ENCODE measurements at regions not wholly inside any gene's neighbourhood (a gene's known extent, or its start where the extent isn't known, plus 50 kb on each side); places are given as distances from the start of the nearest gene placed in this dataset.

GRCh38 chr4:110926841-110927400 lies 304.0 kb upstream of the PITX2 start:
- no peak for TF ChIP-seq SIN3A (IDR thresholded peaks at IDR 0.05; ENCODE audit: borderline replicate concordance, insufficient read depth, low read depth, low read length)
- no peak for TF ChIP-seq POLR2AphosphoS5 (IDR thresholded peaks at IDR 0.05; ENCODE audit: low read depth, low read length)
- no peak for TF ChIP-seq TCF7L2 (IDR thresholded peaks at IDR 0.05; ENCODE audit: low read depth, low read length)
- no peak for TF ChIP-seq CTCF (IDR thresholded peaks at IDR 0.05)
- TF ChIP-seq, protein P1, sequence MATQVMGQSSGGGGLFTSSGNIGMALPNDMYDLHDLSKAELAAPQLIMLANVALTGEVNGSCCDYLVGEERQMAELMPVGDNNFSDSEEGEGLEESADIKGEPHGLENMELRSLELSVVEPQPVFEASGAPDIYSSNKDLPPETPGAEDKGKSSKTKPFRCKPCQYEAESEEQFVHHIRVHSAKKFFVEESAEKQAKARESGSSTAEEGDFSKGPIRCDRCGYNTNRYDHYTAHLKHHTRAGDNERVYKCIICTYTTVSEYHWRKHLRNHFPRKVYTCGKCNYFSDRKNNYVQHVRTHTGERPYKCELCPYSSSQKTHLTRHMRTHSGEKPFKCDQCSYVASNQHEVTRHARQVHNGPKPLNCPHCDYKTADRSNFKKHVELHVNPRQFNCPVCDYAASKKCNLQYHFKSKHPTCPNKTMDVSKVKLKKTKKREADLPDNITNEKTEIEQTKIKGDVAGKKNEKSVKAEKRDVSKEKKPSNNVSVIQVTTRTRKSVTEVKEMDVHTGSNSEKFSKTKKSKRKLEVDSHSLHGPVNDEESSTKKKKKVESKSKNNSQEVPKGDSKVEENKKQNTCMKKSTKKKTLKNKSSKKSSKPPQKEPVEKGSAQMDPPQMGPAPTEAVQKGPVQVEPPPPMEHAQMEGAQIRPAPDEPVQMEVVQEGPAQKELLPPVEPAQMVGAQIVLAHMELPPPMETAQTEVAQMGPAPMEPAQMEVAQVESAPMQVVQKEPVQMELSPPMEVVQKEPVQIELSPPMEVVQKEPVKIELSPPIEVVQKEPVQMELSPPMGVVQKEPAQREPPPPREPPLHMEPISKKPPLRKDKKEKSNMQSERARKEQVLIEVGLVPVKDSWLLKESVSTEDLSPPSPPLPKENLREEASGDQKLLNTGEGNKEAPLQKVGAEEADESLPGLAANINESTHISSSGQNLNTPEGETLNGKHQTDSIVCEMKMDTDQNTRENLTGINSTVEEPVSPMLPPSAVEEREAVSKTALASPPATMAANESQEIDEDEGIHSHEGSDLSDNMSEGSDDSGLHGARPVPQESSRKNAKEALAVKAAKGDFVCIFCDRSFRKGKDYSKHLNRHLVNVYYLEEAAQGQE (IDR thresholded peaks at IDR 0.05; ENCODE audit: insufficient read depth in 1 of 2, low read depth in 2 of 2, low read length in 1 of 2) = no peak
- H3K9me3 ChIP-seq (ENCODE audit: control insufficient read depth, insufficient read depth, low read depth, low read length) = no peaks in the 10 kb centered on the region
- H3K27me3 ChIP-seq (ENCODE audit: control insufficient read depth, insufficient read depth, low read length) = no peaks in the 10 kb centered on the region
- H3K36me3 ChIP-seq (ENCODE audit: control insufficient read depth, insufficient read depth, low read length) = no peaks in the 10 kb centered on the region
- ChIA-PET CTCF (no interaction called here), POLR2A (no interaction called here)
- H3K4me3 ChIP-seq (ENCODE audit: low read depth in 2 of 2, low read length in 2 of 2) = no peak overlapping the region
- intact Hi-C loops (cut with micrococcal nuclease; ENCODE audit: unreplicated experiment) (no loop called here), in situ Hi-C loops (cut with HindIII; ENCODE audit: low pct_unique_long_range_greater_than_20kb, low sequenced_read_pairs) (no loop called here)
- no peaks in the 10 kb centered on the region for H3K4me1 ChIP-seq (ENCODE audit: control insufficient read depth, insufficient read depth, low read length)
- H3K27ac ChIP-seq (ENCODE audit: low read length) = no peak overlapping the region
- ATAC-seq (no peak), DNase-seq (ENCODE audit: low read depth, low spot score) (no peak)
- BruUV-seq (replicated peaks) = no TSS peak

GRCh38 chr4:110933341-110933740 lies 310.5 kb upstream of the PITX2 start:
- no peaks in the 10 kb centered on the region for H3K36me3 ChIP-seq (ENCODE audit: control insufficient read depth, insufficient read depth, low read length)
- no peak for DNase-seq (ENCODE audit: low read depth, low spot score)
- no peaks in the 10 kb centered on the region for H3K9me3 ChIP-seq (ENCODE audit: control insufficient read depth, insufficient read depth, low read depth, low read length)
- TF ChIP-seq POLR2AphosphoS5 (IDR thresholded peaks at IDR 0.05; ENCODE audit: low read depth, low read length) (no peak), TCF7L2 (IDR thresholded peaks at IDR 0.05; ENCODE audit: low read depth, low read length) (no peak), SIN3A (IDR thresholded peaks at IDR 0.05; ENCODE audit: borderline replicate concordance, insufficient read depth, low read depth, low read length) (no peak), CTCF (IDR thresholded peaks at IDR 0.05) (no peak)
- TF ChIP-seq, protein P1 (IDR thresholded peaks at IDR 0.05; ENCODE audit: insufficient read depth in 1 of 2, low read depth in 2 of 2, low read length in 1 of 2) = no peak
- no peak for ATAC-seq
- no TSS peak for BruUV-seq (replicated peaks)
- H3K4me1 ChIP-seq (ENCODE audit: control insufficient read depth, insufficient read depth, low read length) = no peaks in the 10 kb centered on the region
- H3K27me3 ChIP-seq (ENCODE audit: control insufficient read depth, insufficient read depth, low read length) = no peaks in the 10 kb centered on the region
- no peak overlapping the region for H3K27ac ChIP-seq (ENCODE audit: low read length)
- no peak overlapping the region for H3K4me3 ChIP-seq (ENCODE audit: low read depth in 2 of 2, low read length in 2 of 2)
- in situ Hi-C loops (cut with HindIII; ENCODE audit: low pct_unique_long_range_greater_than_20kb, low sequenced_read_pairs) (no loop called here), intact Hi-C loops (cut with micrococcal nuclease; ENCODE audit: unreplicated experiment) (no loop called here)
- POLR2A ChIA-PET = no interaction called here
- CTCF ChIA-PET = no interaction called here
